ENCODE measurements at regions not wholly inside any gene's neighbourhood (a gene's known extent, or its start where the extent isn't known, plus 50 kb on each side); places are given as distances from the start of the nearest gene placed in this dataset.

DNA sequence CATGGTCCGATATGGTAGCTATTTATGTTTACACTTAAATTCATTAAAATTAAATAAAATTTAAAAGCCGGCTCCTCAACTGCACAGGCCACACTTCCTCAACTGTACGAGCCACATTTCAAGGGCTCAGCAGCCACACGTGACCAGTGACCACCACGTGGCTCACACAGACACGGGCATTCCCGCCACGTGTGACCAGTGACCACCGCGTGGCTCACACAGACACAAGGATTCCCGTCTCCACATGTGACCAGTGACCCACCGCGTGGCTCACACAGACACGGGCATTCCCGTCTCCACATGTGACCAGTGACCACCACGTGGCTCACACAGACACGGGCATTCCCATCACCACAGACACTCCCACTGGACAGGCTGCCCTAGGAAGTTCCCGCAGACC lies 91.3 kb downstream of the PDGFA start:
- TF ChIP-seq EZH2 (IDR thresholded peaks at IDR 0.05) (no peak), POLR2AphosphoS5 (IDR thresholded peaks at IDR 0.05; ENCODE audit: borderline replicate concordance, low read depth, low read length) (no peak), FOXP2 (optimal IDR thresholded peaks at IDR 0.05; ENCODE audit: control extremely low read depth, extremely low read length, insufficient read depth) (no peak)

Data from SK-N-MC (cell line).